K562 (cell line): ENCODE measurements at regions not wholly inside any gene's neighbourhood (a gene's known extent, or its start where the extent isn't known, plus 50 kb on each side); places are given as distances from the start of the nearest gene placed in this dataset.
"Not testable (repeated sequence)": the region's sequence is repeated elsewhere in the genome, so short reads cannot be mapped to it uniquely, and the experiment has no call there.

ENCODE experiments used
- ATAC-seq: fragments of 200-7000 bp; cut with Tn5 transposase; 3 replicates; pipeline ENCODE4 v1.9.1; 2020; ENCODE audit warnings: moderate library complexity
- BruUV-seq: library from RNA; stranded (reverse); fragments of 400-500 nt; replicated peaks from 2 replicates; lab custom pipeline; 2021; lab: Mats Ljungman, UMichigan
- CTCF ChIA-PET: fragments of 300-600 bp; formaldehyde crosslinking; extraction: SDS; loops from one replicate; lab custom pipeline; 2021; ENCODE audit warnings: low intra/inter-chr PET ratio; lab: Yijun Ruan, JAX
- POLR2A ChIA-PET: fragments of 300-600, 350-650 bp; sonication (Branson Sonifier 250); formaldehyde crosslinking; extraction: SDS; loops from one replicate; lab custom pipeline; 2021; ENCODE audit warnings: antibody characterized with exemption, inconsistent platforms; lab: Yijun Ruan, JAX
- DNase-seq, 4 experiments: peaks; one replicate each; pipeline versions ENCODE4 v3.0.0 to v3.0.0-alpha.2; 2011 to 2018; ENCODE audit warnings: low spot score in 3 of 4, mixed read lengths in 3 of 4; ENCODE audit errors: extremely low read depth in 1 of 4
- FAIRE-seq: peaks from 2 replicates; lab custom pipeline; 2011; peaks lifted over from hg19 to GRCh38; lab: Jason Lieb, UNC
- H2AFZ ChIP-seq: 2 replicates; pipeline ENCODE4 v1.6.0; 2011; ENCODE audit warnings: low read depth, low read length, control low read depth, inconsistent platforms
- H3K27ac ChIP-seq: fragments of 200-600 bp; 3 replicates; pipeline ENCODE4 v1.8.0; 2011; ENCODE audit warnings: low read depth, mild to moderate bottlenecking, control low read depth, inconsistent platforms, low read length, moderate library complexity, mixed read lengths; ENCODE audit errors: extremely low read depth
- H3K27me3 ChIP-seq, 2 experiments: fragments of 300-600 bp in 1 of 2; 2 replicates in 1 of 2; 3 replicates in 1 of 2; pipeline versions ENCODE4 v1.6.0 to v1.8.0; 2011; ENCODE audit warnings: inconsistent platforms in 2 of 2, low read length in 2 of 2, mild to moderate bottlenecking in 1 of 2, mixed read lengths in 1 of 2, moderate library complexity in 1 of 2; ENCODE audit not compliant: control insufficient read depth in 2 of 2, insufficient read depth in 2 of 2
- H3K36me3 ChIP-seq: fragments of 300-600 bp; 3 replicates; pipeline ENCODE4 v1.8.0; 2011; ENCODE audit warnings: mild to moderate bottlenecking, low read length, inconsistent platforms; ENCODE audit not compliant: control insufficient read depth, insufficient read depth
- H3K4me1 ChIP-seq, 2 experiments: fragments of 200-600 bp in 1 of 2; replicated peaks in 1 of 2; 2 replicates in 1 of 2; 3 replicates in 1 of 2; pipeline versions ENCODE4 v1.5.1 to v1.8.0; 2011; ENCODE audit warnings: inconsistent platforms in 2 of 2, low read length in 2 of 2, mild to moderate bottlenecking in 1 of 2, mixed read lengths in 1 of 2, moderate library complexity in 1 of 2; ENCODE audit not compliant: control insufficient read depth in 2 of 2, insufficient read depth in 2 of 2
- H3K4me2 ChIP-seq: 2 replicates; pipeline ENCODE4 v1.6.1; 2011; ENCODE audit warnings: low read length, control low read depth, inconsistent platforms, mixed read lengths; ENCODE audit not compliant: insufficient read depth
- H3K4me3 ChIP-seq: fragments of 200-600 bp; sonication (generic), shearing (Covaris generic); 2 replicates; pipeline ENCODE4 v1.5.1; 2016; ENCODE audit warnings: control low read depth, inconsistent platforms
- H3K79me2 ChIP-seq: fragments of 200-600 bp; 3 replicates; pipeline ENCODE4 v1.8.0; 2011; ENCODE audit warnings: low read length, inconsistent platforms; ENCODE audit not compliant: control insufficient read depth, insufficient read depth
- H3K9ac ChIP-seq, 2 experiments: 2 replicates each; pipeline versions ENCODE4 v1.6.0 to v1.6.1; 2011; ENCODE audit warnings: low read depth in 2 of 2, low read length in 2 of 2, control low read depth in 1 of 2, inconsistent platforms in 1 of 2, mild to moderate bottlenecking in 1 of 2, mixed read lengths in 1 of 2; ENCODE audit not compliant: insufficient read depth in 1 of 2
- H3K9me1 ChIP-seq: one replicate; pipeline ENCODE4 v1.6.0; 2011; ENCODE audit warnings: inconsistent platforms, mild to moderate bottlenecking, low read length, moderate library complexity; ENCODE audit not compliant: control insufficient read depth, insufficient read depth
- H3K9me3 ChIP-seq: replicated peaks from 2 replicates; pipeline ENCODE4 v1.5.1; 2011; ENCODE audit warnings: low read depth, low read length, inconsistent platforms; ENCODE audit not compliant: control insufficient read depth, insufficient read depth
- H4K20me1 ChIP-seq: replicated peaks from 2 replicates; pipeline ENCODE4 v1.6.1; 2011; ENCODE audit warnings: low read length, inconsistent platforms, mixed read lengths; ENCODE audit not compliant: control insufficient read depth, insufficient read depth
- CEBPG ChIP-seq, 3 experiments: fragments of 200-800 bp in 1 of 3; sonication (Bioruptor generic) in 1 of 3; sonication (generic) in 1 of 3; formaldehyde crosslinking in 1 of 3; IDR thresholded peaks in 2 of 3; conservative IDR thresholded peaks in 1 of 3; 2 replicates each; pipeline versions ENCODE4 v1.6.1 to v1.8.0; 2016 to 2022; ENCODE audit warnings: missing compliant biosample characterization in 2 of 3, missing genetic modification characterization in 2 of 3, mild to moderate bottlenecking in 1 of 3, missing genetic modification reagents in 1 of 3
- TCFL5 ChIP-seq: fragments of 250-450 bp; sonication (Bioruptor Pico); conservative IDR thresholded peaks from 2 replicates; pipeline ENCODE4 v1.6.1; 2021; ENCODE audit warnings: mild to moderate bottlenecking, moderate library complexity, matching md5 sums
- WGBS: fragments of 100-300 bp; shearing (Covaris generic); methylation state at CpG from one replicate; pipeline ENCODE4 v1.1.6; 2016; ENCODE audit warnings: low coverage, mixed read lengths; ENCODE audit not compliant: insufficient coverage; ENCODE audit errors: missing lambda C conversion rate; 5-methylcytosine and 5-hydroxymethylcytosine counted together
- in situ Hi-C: fragments of 300-500 bp; cut with MboI; formaldehyde crosslinking; loops from 4 replicates; pipeline ENCODE4 v1.15.0; 2018; ENCODE audit warnings: inconsistent platforms, mixed read lengths
- intact Hi-C: fragments of 100-400 bp; cut with micrococcal nuclease; formaldehyde crosslinking; loops from 2 replicates; pipeline ENCODE4 v1.14.2; 2022

GRCh38 chr12:73877291-73877690 lies 660.3 kb upstream of the ATXN7L3B start:
- 8% methylated on average over 6 of the region's 6 CpGs for WGBS
- intact Hi-C loops, H3K9me3 ChIP-seq, H3K4me3 ChIP-seq, in situ Hi-C loops, H3K4me2 ChIP-seq, CTCF ChIA-PET, H2AFZ ChIP-seq, DNase-seq, H3K36me3 ChIP-seq, H3K9ac ChIP-seq, POLR2A ChIA-PET, H3K9me1 ChIP-seq, BruUV-seq, H3K27me3 ChIP-seq, H3K27ac ChIP-seq, ATAC-seq, H3K79me2 ChIP-seq, H4K20me1 ChIP-seq, FAIRE-seq, H3K4me1 ChIP-seq: not testable (repeated sequence)

GRCh38 chr12:73892201-73892600 lies 645.4 kb upstream of the ATXN7L3B start:
- Histone ChIP-seq H3K9ac (no peak overlapping the region), H3K79me2 (no peaks in the 10 kb centered on the region), H3K4me2 (no peak overlapping the region), H3K4me1 (no peaks in the 10 kb centered on the region), H4K20me1 (no peaks in the 10 kb centered on the region), H3K4me3 (no peak overlapping the region), H3K27ac (no peak overlapping the region), H2AFZ (no peak overlapping the region), H3K9me1 (no peaks in the 10 kb centered on the region), H3K27me3 (no peaks in the 10 kb centered on the region), H3K36me3 (no peaks in the 10 kb centered on the region), H3K9me3 (no peaks in the 10 kb centered on the region)
- 0% methylated on average over 1 of the region's 1 CpG for WGBS
- ChIA-PET POLR2A (interaction anchor here (0.6 kb wide), 1 partner anchor 175 kb away, joined by 3 read pairs; no protein-coding TSS in a partner anchor), CTCF (no interaction called here)
- TF ChIP-seq CEBPG (CRISPR knock-in tag; IDR thresholded peaks at IDR 0.05), result no peak
- 0 out of 4 replicates have a peak, but pooled peaks of 1 of the 2 experiments have one; percentile 11 for TF ChIP-seq CEBPG (tag; conservative IDR thresholded peaks at IDR 0.05 in 1 of 2, IDR thresholded peaks at IDR 0.05 in 1 of 2)
- TF ChIP-seq TCFL5, result no peak
- intact Hi-C loops, result no loop called here
- no peak for DNase-seq
- FAIRE-seq, result no peak
- BruUV-seq, result no TSS peak
- ATAC-seq, result no peak
- in situ Hi-C loops, result no loop called here
